HEK293T (cell line): ENCODE measurements at regions not wholly inside any gene's neighbourhood (a gene's known extent, or its start where the extent isn't known, plus 50 kb on each side); places are given as distances from the start of the nearest gene placed in this dataset.
"Not testable (repeated sequence)": the region's sequence is repeated elsewhere in the genome, so short reads cannot be mapped to it uniquely, and the experiment has no call there.

Source experiments
- CTCF ChIA-PET: fragments of 350-600 bp; formaldehyde crosslinking; extraction: SDS; loops from one replicate; lab custom pipeline; 2021; ENCODE audit warnings: antibody characterized with exemption, inconsistent platforms; lab: Yijun Ruan, JAX
- POLR2A ChIA-PET: fragments of 350-600 bp; formaldehyde crosslinking; extraction: SDS; loops from one replicate; lab custom pipeline; 2020; ENCODE audit warnings: antibody characterized with exemption, inconsistent platforms; lab: Yijun Ruan, JAX
- DNase-seq: peaks from one replicate; pipeline ENCODE4 v3.0.0; 2012; ENCODE audit warnings: mixed read lengths; ENCODE audit errors: extremely low spot score
- ARNT ChIP-seq: fragments of 450-650 bp; IDR thresholded peaks from 2 replicates; pipeline ENCODE4 v1.6.1; 2017; ENCODE audit warnings: mild to moderate bottlenecking
- BHLHE40 ChIP-seq: fragments of 450-650 bp; IDR thresholded peaks from 2 replicates; pipeline ENCODE4 v1.6.1; 2016; ENCODE audit warnings: mild to moderate bottlenecking, moderate library complexity, borderline replicate concordance
- CTBP1 ChIP-seq: fragments of 450-650 bp; IDR thresholded peaks from 2 replicates; pipeline ENCODE4 v1.6.1; 2016; ENCODE audit warnings: borderline replicate concordance
- ELF4 ChIP-seq: fragments of 450-650 bp; IDR thresholded peaks from 2 replicates; pipeline ENCODE4 v1.6.1; 2017; ENCODE audit warnings: antibody characterized with exemption
- FOXA1 ChIP-seq: fragments of 450-650 bp; IDR thresholded peaks from 2 replicates; pipeline ENCODE4 v1.6.1; 2016; ENCODE audit warnings: mild to moderate bottlenecking
- FOXK2 ChIP-seq: fragments of 450-650 bp; IDR thresholded peaks from 2 replicates; pipeline ENCODE4 v1.6.1; 2016; ENCODE audit warnings: mild to moderate bottlenecking
- FOXM1 ChIP-seq: fragments of 450-650 bp; IDR thresholded peaks from 2 replicates; pipeline ENCODE4 v1.6.1; 2017; ENCODE audit warnings: mild to moderate bottlenecking, borderline replicate concordance
- HDGF ChIP-seq: fragments of 450-650 bp; IDR thresholded peaks from 2 replicates; pipeline ENCODE4 v1.6.1; 2017; ENCODE audit warnings: antibody characterized with exemption, borderline replicate concordance
- L3MBTL2 ChIP-seq: fragments of 450-650 bp; conservative IDR thresholded peaks from 2 replicates; pipeline ENCODE4 v1.6.1; 2016; ENCODE audit warnings: mild to moderate bottlenecking
- LEF1 ChIP-seq: fragments of 450-650 bp; IDR thresholded peaks from 2 replicates; pipeline ENCODE4 v1.6.1; 2017; ENCODE audit warnings: mild to moderate bottlenecking, borderline replicate concordance
- NFRKB ChIP-seq: fragments of 450-650 bp; IDR thresholded peaks from 2 replicates; pipeline ENCODE4 v1.6.1; 2016; ENCODE audit warnings: mild to moderate bottlenecking, moderate library complexity
- PKNOX1 ChIP-seq: fragments of 450-650 bp; IDR thresholded peaks from 2 replicates; pipeline ENCODE4 v1.6.1; 2016
- SP1 ChIP-seq: fragments of 450-650 bp; IDR thresholded peaks from 2 replicates; pipeline ENCODE4 v1.6.1; 2017
- SUZ12 ChIP-seq: fragments of 450-650 bp; IDR thresholded peaks from 2 replicates; pipeline ENCODE4 v1.6.1; 2016; ENCODE audit warnings: mild to moderate bottlenecking
- TARDBP ChIP-seq: fragments of 450-650 bp; IDR thresholded peaks from 2 replicates; pipeline ENCODE4 v1.6.1; 2016
- ZNF384 ChIP-seq: fragments of 450-650 bp; IDR thresholded peaks from 2 replicates; pipeline ENCODE4 v1.6.1; 2016

GRCh38 chr10:100642295-100642994 lies 102.9 kb upstream of the PAX2 start:
- ChIA-PET CTCF (no interaction called here), POLR2A (no interaction called here)
- no peak for DNase-seq
- TF ChIP-seq SP1, result no peak
- TF ChIP-seq ELF4, result no peak
- TF ChIP-seq NFRKB, result no peak
- TF ChIP-seq BHLHE40, result no peak
- no peak for TF ChIP-seq L3MBTL2
- no peak for TF ChIP-seq ZNF384
- no peak for TF ChIP-seq FOXK2
- no peak for TF ChIP-seq TARDBP
- no peak for TF ChIP-seq ARNT
- no peak for TF ChIP-seq HDGF
- TF ChIP-seq LEF1, result no peak
- no peak for TF ChIP-seq SUZ12
- no peak for TF ChIP-seq PKNOX1
- no peak for TF ChIP-seq FOXM1
- no peak for TF ChIP-seq FOXA1
- no peak for TF ChIP-seq CTBP1

GRCh38 chr10:100645091-100645490 lies 100.3 kb upstream of the PAX2 start:
- no peak for DNase-seq
- TF ChIP-seq PKNOX1, result no peak
- ChIA-PET CTCF (no interaction called here), POLR2A (no interaction called here)

- DNase-seq, result no peak
- CTCF ChIA-PET, result no interaction called here
- POLR2A ChIA-PET, result no interaction called here
These were observed 99.6 kb upstream of the PAX2 start for GRCh38 chr10:100645613-100646392.

GRCh38 chr10:100647928-100648327 lies 97.5 kb upstream of the PAX2 start:
- DNase-seq, result no peak
- ChIA-PET CTCF (no interaction called here), POLR2A (no interaction called here)
- no peak for TF ChIP-seq BHLHE40
- no peak for TF ChIP-seq ELF4
- no peak for TF ChIP-seq NFRKB
- no peak for TF ChIP-seq ZNF384
- TF ChIP-seq FOXK2, result no peak
- TF ChIP-seq FOXM1, result no peak
- no peak for TF ChIP-seq ARNT
- no peak for TF ChIP-seq HDGF
- no peak for TF ChIP-seq TARDBP
- TF ChIP-seq CTBP1, result no peak
- TF ChIP-seq PKNOX1, result no peak
- TF ChIP-seq SP1, result no peak
- no peak for TF ChIP-seq FOXA1
- TF ChIP-seq SUZ12, result no peak
- TF ChIP-seq L3MBTL2, result no peak
- TF ChIP-seq LEF1, result no peak

More at GRCh38 chr10:100645613-100646392, 99.6 kb upstream of the PAX2 start:
- TF ChIP-seq FOXM1 (no peak), ZNF384 (no peak), SP1 (no peak), SUZ12 (no peak), ELF4 (no peak), TARDBP (no peak), BHLHE40 (no peak), CTBP1 (no peak), LEF1 (no peak), NFRKB (no peak), ARNT (no peak), L3MBTL2 (no peak), FOXK2 (no peak), PKNOX1 (no peak), FOXA1 (no peak), HDGF (no peak)

GRCh38 chr10:100650693-100651092 lies 94.7 kb upstream of the PAX2 start:
- POLR2A ChIA-PET, result no interaction called here
- TF ChIP-seq ARNT (no peak), HDGF (no peak), ELF4 (no peak), SP1 (no peak), FOXK2 (no peak), BHLHE40 (no peak), L3MBTL2 (no peak), NFRKB (no peak), FOXM1 (no peak)
- CTCF ChIA-PET, result no interaction called here

GRCh38 chr10:100651099-100651498 lies 94.3 kb upstream of the PAX2 start:
- CTCF ChIA-PET, POLR2A ChIA-PET, DNase-seq: not testable (repeated sequence)

More at GRCh38 chr10:100650693-100651092, 94.7 kb upstream of the PAX2 start:
- no peak for DNase-seq
